ENCODE measurements at regions not wholly inside any gene's neighbourhood (a gene's known extent, or its start where the extent isn't known, plus 50 kb on each side); places are given as distances from the start of the nearest gene placed in this dataset.

GRCh38 chr17:34451313-34451712, 88.3 kb upstream of the CCL1 start:
- intact Hi-C loops (cut with micrococcal nuclease; ENCODE audit: unreplicated experiment), result no loop called here
- TF ChIP-seq ZNF354B (CRISPR knock-in tag; IDR thresholded peaks at IDR 0.05) (no peak), KMT2B (CRISPR knock-in tag; IDR thresholded peaks at IDR 0.05) (no peak), ZNF274 (CRISPR knock-in tag; IDR thresholded peaks at IDR 0.05) (no peak)
- ChIA-PET CTCF (ENCODE audit: low intra/inter-chr PET ratio, low total read pairs) (no interaction called here), POLR2A (no interaction called here)
- DNase-seq (ENCODE audit: low spot score), result no peak
- Histone ChIP-seq H3K27ac (ENCODE audit: extremely low read length, insufficient read depth, low read length) (no peak overlapping the region), H2AFZ (ENCODE audit: low read length) (no peak overlapping the region), H3K79me2 (ENCODE audit: insufficient read depth, low read length) (no peaks in the 10 kb centered on the region), H3K27me3 (ENCODE audit: control insufficient read depth in 1 of 2, insufficient read depth in 2 of 2, low read length in 2 of 2) (peaks cover 0 to 1% of the 10 kb centered on the region in 2 experiments; a peak in 1 of 5 replicates), H4K20me1 (ENCODE audit: insufficient read depth, low read length) (no peaks in the 10 kb centered on the region), H3K36me3 (replicated peaks in 1 of 2; ENCODE audit: control insufficient read depth in 1 of 2, insufficient read depth in 2 of 2, low read length in 2 of 2) (no peaks in the 10 kb centered on the region), H3K9me3 (ENCODE audit: low read length) (no peaks in the 10 kb centered on the region), H3K9ac (ENCODE audit: insufficient read depth, low read depth, low read length) (no peak overlapping the region), H3K4me3 (replicated peaks in 1 of 3; ENCODE audit: insufficient read depth in 1 of 3, low read depth in 2 of 3, low read length in 3 of 3) (no peak overlapping the region), H3K4me1 (ENCODE audit: insufficient read depth, low read length) (no peaks in the 10 kb centered on the region), H3K4me2 (ENCODE audit: low read depth, low read length) (no peak overlapping the region)
- WGBS (ENCODE audit: low lambda C conversion rate), result 0% methylated on average over 2 of the region's 2 CpGs
- in situ Hi-C loops (cut with HindIII; ENCODE audit: extremely low pct_ligation_motif_present, low pct_unique_long_range_greater_than_20kb), result no loop called here
- ATAC-seq, result no peak
- no peak for FAIRE-seq
- BruUV-seq (replicated peaks), result no TSS peak

DNA sequence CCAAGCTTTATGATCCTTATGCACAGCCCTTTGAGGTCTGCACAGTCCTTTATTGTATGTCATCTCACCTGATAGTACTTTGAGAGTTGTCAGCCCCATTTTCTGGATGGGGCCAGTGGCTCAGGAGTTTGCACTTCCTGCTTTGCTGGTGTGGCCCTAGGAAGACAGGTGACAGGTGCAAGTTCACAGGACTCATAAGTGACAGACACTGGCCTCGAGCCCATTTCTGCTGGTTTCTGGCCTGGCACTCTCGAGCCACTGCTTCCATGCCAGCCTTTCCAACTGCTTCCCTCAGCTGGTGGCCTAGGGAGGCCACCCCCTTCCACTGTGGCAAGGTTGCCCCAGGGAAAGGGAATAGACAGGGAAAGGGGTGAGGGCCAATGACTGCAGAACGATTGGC, 84.4 kb upstream of the CCL1 start:
- H3K27me3 ChIP-seq (ENCODE audit: control insufficient read depth in 1 of 2, insufficient read depth in 2 of 2, low read length in 2 of 2), result peaks cover 0 to 1% of the 10 kb centered on the region in 2 experiments; a peak in 1 of 5 replicates
- intact Hi-C loops (cut with micrococcal nuclease; ENCODE audit: unreplicated experiment), result no loop called here
- H3K9me3 ChIP-seq (ENCODE audit: low read length), result no peaks in the 10 kb centered on the region
- ChIA-PET CTCF (ENCODE audit: low intra/inter-chr PET ratio, low total read pairs) (no interaction called here), POLR2A (no interaction called here)
- no peak for FAIRE-seq
- no TSS peak for BruUV-seq (replicated peaks)
- no peak for DNase-seq (ENCODE audit: low spot score)
- in situ Hi-C loops (cut with HindIII; ENCODE audit: extremely low pct_ligation_motif_present, low pct_unique_long_range_greater_than_20kb), result loop anchor here (25.0 kb wide), 1 partner anchor 440 kb away; no protein-coding TSS in a partner anchor
- H3K4me2 ChIP-seq (ENCODE audit: low read depth, low read length), result no peak overlapping the region
- no peak for TF ChIP-seq NPAS2 (CRISPR knock-in tag; IDR thresholded peaks at IDR 0.05; ENCODE audit: borderline replicate concordance)
- TF ChIP-seq HNF4A (CRISPR knock-in tag; IDR thresholded peaks at IDR 0.05), result no peak
- no peak for TF ChIP-seq ZNF205 (CRISPR knock-in tag; IDR thresholded peaks at IDR 0.05)
- no peak for TF ChIP-seq RFX1 (IDR thresholded peaks at IDR 0.05)
- H3K36me3 ChIP-seq (replicated peaks in 1 of 2; ENCODE audit: control insufficient read depth in 1 of 2, insufficient read depth in 2 of 2, low read length in 2 of 2), result no peaks in the 10 kb centered on the region
- no peaks in the 10 kb centered on the region for H4K20me1 ChIP-seq (ENCODE audit: insufficient read depth, low read length)
- no peak for ATAC-seq
- WGBS (ENCODE audit: low lambda C conversion rate), result 0% methylated on average over 3 of the region's 3 CpGs
- H3K9ac ChIP-seq (ENCODE audit: insufficient read depth, low read depth, low read length), result no peak overlapping the region
- no peaks in the 10 kb centered on the region for H3K79me2 ChIP-seq (ENCODE audit: insufficient read depth, low read length)
- no peak overlapping the region for H3K27ac ChIP-seq (ENCODE audit: extremely low read length, insufficient read depth, low read length)
- no peaks in the 10 kb centered on the region for H3K4me1 ChIP-seq (ENCODE audit: insufficient read depth, low read length)
- H3K4me3 ChIP-seq (replicated peaks in 1 of 3; ENCODE audit: insufficient read depth in 1 of 3, low read depth in 2 of 3, low read length in 3 of 3), result no peak overlapping the region
- no peak overlapping the region for H2AFZ ChIP-seq (ENCODE audit: low read length)
